TTC549 (cell line): ENCODE measurements at regions not wholly inside any gene's neighbourhood (a gene's known extent, or its start where the extent isn't known, plus 50 kb on each side); places are given as distances from the start of the nearest gene placed in this dataset.

ENCODE experiments used
- FAIRE-seq: peaks from 2 replicates; lab custom pipeline; 2012; peaks lifted over from hg19 to GRCh38; lab: Jason Lieb, UNC

DNA sequence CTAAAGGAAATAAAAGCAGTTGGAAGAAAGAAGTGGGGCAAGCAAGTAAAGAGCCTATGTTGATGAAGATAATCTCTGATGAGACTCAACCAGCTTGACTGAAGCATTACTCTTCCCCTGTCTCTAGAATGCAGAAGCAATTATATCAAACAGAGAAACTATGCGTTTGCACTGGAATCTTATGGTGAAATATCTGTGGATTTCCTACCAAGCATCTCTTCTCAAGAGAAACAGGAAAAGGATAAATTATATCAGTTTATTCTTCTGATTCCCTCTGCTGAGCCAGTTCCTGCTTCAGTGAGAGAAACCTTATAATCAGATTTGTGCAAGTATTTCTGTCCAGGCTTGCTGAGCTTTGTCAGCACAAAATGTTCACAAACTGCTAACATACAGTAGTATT, 316.7 kb upstream of the SLC7A11 start:
- no peak for FAIRE-seq

- no peak for FAIRE-seq
Observed at GRCh38 chr4:138555584-138555983, 313.4 kb upstream of the SLC7A11 start.

DNA sequence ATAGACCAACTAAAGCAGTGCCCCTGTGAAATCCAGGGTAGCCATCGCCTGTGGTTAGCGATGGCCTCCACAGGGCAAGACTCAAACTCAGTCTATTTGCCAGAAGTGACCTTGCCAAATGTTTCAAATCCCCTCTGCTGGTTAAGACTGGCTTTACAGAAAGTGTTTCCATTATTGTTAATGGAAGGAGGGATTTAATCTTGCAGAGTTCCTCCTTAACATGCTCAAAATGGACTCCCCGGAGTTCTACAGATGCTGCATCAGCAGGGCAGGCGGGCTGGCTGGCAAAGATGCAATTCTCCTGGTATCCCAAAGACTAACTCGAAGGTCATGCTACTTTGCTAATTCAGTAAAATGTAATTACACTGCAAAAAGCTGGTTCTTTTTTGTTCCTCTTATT, 313.0 kb upstream of the SLC7A11 start:
- FAIRE-seq = no peak

- no peak for FAIRE-seq
Observed at GRCh38 chr4:138553001-138553845, 311.1 kb upstream of the SLC7A11 start.

DNA sequence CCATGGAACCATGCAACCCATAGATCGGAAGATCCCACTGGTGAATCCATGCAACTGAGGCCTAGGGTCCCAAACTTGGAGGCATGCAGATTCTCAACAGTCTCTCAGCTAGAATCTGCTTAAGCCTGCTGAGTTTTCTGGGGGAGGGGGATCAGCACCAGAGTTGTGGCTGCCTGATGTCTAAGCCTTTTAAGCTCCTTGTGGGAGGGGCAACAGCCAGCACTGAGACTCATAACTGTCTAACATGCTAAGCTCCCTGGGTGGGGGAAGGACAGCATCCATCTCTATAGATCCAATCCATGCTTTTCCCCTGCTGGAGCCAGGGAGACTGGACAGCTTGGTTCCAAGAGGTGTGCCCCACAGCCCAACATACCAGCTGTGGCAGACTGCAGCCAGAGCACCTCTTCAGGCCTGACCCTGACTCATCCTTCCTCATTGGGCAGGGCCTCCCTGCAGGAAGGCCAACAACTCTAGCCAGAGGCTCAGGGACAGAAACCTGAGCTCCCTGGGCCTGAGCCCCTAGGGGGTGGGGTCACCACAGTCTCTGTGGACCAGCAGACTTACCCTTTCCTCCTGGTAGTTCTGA, 300.1 kb upstream of the SLC7A11 start:
- FAIRE-seq = no peak

DNA sequence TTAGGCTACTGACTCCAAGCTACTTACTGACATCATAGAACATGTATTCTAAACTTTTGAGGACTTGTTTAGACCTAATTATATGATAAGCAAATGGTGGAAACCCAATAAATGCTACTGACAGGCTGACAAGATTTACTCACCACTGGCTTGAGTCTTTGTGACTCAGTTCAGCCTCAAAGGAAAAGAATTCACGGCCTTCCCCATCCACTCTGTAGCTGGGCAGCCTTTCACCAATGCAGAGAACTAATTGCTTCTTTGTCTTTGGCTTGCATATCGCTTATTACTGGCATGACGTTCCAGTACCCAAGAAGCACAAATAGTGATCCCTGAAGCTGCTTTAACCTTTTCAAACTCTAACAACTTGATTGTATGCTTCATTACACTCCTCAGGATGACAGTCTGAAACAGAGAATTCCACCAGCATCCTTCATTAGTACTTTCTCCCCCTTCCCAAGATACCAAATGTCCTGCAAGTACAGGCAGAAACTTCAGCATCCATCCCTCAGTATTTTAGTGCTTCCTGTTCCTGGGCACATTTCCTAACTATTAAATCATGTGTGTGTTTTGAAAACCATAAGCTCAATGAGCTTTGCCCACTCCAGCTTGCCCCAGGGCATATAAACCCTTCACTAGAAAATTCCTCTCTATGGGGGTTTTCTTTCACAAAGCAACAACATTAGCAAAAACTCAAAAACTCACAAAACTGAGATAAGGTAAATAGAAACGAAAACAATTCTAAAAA, 298.1 kb upstream of the SLC7A11 start:
- no peak for FAIRE-seq

GRCh38 chr4:138538743-138539142, 296.6 kb upstream of the SLC7A11 start:
- FAIRE-seq = no peak

- FAIRE-seq = no peak
Observed at GRCh38 chr4:138537731-138538490, 295.8 kb upstream of the SLC7A11 start.

- no peak for FAIRE-seq
Observed at GRCh38 chr4:138535316-138535715, 293.2 kb upstream of the SLC7A11 start.

DNA sequence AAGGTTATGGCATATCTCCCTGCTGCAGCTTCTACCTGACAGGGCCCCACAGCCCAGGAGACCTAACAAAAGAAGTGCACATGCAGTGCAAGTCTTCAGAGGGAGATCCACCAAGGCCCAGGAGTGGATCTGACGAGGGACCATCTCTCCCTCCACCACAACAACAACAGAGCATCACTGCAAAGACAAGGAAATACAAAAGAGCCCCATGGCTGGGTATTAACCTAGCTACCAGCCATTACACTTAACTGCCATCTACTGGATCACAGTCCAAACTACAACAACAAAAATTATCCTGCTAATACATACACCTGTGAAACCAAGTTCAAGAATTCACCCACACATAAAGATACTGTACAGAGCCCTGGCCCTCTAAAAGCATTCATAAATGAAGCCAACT, 280.2 kb upstream of the SLC7A11 start:
- no peak for FAIRE-seq

DNA sequence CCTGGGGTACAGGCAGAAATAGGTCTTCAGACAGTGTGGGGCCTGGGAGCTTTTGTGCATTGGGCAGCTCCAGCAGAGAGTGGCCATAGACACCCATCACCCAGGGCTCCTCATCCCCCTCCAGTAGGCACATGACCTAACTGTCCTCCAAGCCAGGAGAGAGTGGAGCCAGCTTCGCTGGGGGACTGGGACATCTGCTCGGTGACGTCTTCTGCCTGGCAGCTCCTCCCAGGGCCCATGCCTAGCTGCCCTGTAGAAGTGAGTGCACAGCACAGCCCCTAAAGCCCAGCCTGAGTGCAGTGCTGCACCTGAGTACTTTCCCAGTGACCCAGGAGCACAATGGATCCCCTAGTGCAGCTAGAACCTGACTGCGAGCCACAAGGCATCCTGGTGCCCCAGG, 279.7 kb upstream of the SLC7A11 start:
- FAIRE-seq = no peak

DNA sequence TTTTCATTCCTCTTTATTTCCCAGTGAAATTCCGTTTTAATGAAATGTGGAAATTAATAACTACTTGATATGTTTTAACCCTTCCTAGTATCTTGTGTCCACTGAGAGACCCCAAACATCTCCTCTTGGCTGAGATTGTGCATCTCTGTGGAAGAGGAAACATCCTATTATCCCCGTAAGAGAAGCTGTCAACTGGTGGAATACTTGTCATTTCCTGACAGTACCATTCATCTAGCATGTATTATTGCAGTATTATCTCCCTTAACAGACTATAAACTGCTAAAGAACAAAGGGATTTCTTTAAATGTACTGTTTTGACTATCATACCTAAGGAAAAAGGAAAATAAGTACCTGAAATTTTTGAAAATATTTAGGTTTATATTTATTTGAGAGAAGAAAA, 277.3 kb upstream of the SLC7A11 start:
- FAIRE-seq = no peak

DNA sequence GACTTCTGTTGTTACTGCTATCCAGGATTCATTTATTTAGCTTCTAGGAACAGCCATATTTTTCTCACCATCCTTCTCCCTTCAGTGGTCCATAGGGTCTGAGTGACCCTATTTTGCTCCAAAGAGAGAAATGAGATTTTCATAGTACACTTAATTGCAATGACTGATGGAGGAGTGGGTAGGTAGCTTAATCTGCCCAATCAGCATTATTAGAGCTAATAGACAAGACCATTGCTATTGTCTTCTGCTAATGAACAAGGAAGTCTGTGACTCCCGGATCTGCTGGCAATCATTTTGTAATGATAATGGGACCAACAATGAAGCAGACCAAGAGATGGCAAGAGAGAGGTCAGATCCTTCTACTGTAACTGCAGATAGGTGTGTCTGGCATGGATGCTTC, 271.4 kb upstream of the SLC7A11 start:
- no peak for FAIRE-seq

DNA sequence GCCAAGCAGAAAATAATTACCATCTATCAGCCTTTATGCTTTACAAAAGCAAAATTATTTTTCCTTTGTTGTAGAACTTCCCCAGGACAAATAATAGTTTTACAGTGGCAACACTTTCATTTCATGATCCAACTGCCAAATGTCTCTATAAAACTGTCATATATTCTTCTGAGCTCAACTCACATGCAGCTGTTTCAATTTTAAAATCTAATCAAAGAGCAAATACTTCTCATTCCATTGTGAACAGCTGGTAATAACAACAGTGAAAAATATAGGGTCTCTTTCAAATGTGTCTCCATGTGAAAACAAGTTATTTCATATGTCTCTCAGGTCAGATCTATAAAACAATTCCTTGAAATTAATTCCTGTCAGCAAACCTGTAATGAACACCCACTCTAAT, 270.6 kb upstream of the SLC7A11 start:
- no peak for FAIRE-seq

DNA sequence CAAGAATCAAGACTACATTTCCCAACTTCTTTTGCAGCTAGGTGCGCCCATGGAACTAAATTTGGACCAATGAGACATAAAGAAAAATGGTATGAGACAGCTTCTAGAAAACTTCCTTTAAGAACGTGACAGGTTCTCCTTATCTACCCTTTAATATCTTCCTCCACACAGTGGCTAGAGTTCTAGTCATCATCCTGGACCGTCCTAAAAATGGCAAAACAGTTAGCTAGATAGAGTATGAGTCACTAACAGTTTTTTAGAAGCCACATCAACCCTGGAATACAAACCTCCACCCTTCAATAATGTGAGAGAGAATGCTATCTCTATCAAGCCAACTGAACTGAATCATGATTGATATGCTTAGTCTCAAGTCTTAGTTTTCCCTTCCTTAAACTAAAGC, 267.9 kb upstream of the SLC7A11 start:
- no peak for FAIRE-seq

- no peak for FAIRE-seq
Observed at GRCh38 chr4:138509346-138509745, 267.2 kb upstream of the SLC7A11 start.

GRCh38 chr4:138507522-138507921, 265.4 kb upstream of the SLC7A11 start:
- FAIRE-seq = no peak

DNA sequence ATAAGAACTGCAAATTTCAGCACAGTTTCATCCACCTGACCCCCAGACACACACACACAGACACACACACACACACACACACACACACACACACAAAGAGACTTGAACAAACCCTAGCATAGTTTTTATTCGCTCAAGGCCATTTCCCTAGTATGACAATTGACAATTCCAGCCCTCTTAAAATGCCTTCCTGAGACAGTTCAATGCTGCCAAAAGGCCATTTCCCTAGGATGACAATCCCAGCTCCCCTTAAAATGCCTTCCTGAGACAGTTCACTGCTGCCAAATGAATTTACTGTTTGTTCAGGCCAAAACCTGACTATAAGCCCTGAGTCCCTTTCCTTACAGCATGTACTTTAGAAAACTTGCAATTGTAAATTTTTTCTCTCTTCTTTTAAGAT, 259.5 kb upstream of the SLC7A11 start:
- FAIRE-seq = no peak

GRCh38 chr4:138500869-138501268, 258.7 kb upstream of the SLC7A11 start:
- no peak for FAIRE-seq

GRCh38 chr4:138499627-138500026, 257.5 kb upstream of the SLC7A11 start:
- FAIRE-seq = no peak

DNA sequence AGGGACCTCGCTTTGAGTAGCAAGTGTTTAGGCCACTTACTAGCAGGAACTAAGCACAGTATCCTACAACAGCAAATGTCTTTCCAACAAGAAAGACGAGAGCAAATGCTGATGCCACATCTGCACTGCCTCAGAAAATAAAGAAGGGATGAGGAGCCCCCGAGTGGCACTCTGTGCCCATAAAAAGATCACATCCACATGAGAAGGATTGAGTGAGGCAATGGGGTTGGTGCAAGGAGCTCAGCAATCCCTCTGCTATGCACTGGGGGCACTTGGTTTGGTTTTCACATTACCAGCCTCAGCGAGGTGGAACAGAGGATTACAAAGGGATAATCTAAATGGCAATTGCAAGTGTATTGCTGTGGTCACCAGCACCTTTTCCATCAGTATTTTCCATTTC, 252.8 kb upstream of the SLC7A11 start:
- no peak for FAIRE-seq

DNA sequence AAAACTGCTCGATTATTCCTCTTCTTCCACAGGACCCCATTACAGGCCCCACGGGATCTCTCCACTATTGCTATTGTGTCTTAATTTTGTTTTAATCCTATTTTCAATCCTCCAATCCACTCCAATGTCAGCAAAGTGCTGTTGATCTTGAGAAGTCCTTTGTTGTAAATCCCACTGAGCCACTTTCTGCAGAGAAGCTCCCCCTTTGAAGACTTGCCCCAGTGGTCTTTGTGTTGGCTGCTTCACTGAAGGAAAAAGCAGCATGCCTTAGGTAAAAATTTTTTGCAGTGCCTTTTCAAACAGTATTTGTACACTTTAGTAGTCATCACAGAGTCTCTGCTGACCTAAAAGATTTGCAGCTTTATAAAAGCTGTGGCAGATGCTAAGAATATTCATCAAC, 252.0 kb upstream of the SLC7A11 start:
- FAIRE-seq = no peak

- FAIRE-seq = no peak
Observed at GRCh38 chr4:138492176-138492575, 250.0 kb upstream of the SLC7A11 start.
